ENCODE measurements at regions not wholly inside any gene's neighbourhood (a gene's known extent, or its start where the extent isn't known, plus 50 kb on each side); places are given as distances from the start of the nearest gene placed in this dataset.

DNA sequence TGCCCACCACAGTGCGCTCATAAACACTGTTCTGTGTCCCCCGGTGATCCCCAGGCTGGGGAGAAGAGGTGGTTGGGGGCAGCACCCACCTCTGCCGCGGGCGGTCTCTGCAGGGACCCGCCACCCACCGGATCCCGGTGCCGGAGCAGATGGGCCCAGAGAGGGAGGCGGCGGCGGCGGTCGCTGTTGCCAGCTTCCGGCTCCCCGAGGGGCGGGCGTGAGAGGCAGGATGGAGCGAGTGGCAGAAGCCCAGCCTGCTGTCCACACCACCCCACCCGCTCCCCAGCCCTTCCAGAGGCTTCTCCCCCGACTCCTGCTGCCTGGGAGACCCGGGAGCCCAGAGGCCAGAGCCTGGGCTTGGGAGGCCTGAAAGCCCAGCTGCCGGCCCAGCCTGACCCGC is 142.6 kb upstream of the CIBAR2 start:
- TF ChIP-seq, protein P1, sequence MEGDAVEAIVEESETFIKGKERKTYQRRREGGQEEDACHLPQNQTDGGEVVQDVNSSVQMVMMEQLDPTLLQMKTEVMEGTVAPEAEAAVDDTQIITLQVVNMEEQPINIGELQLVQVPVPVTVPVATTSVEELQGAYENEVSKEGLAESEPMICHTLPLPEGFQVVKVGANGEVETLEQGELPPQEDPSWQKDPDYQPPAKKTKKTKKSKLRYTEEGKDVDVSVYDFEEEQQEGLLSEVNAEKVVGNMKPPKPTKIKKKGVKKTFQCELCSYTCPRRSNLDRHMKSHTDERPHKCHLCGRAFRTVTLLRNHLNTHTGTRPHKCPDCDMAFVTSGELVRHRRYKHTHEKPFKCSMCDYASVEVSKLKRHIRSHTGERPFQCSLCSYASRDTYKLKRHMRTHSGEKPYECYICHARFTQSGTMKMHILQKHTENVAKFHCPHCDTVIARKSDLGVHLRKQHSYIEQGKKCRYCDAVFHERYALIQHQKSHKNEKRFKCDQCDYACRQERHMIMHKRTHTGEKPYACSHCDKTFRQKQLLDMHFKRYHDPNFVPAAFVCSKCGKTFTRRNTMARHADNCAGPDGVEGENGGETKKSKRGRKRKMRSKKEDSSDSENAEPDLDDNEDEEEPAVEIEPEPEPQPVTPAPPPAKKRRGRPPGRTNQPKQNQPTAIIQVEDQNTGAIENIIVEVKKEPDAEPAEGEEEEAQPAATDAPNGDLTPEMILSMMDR (optimal IDR thresholded peaks at IDR 0.05 in 1 of 3, IDR thresholded peaks at IDR 0.05 in 1 of 3, conservative IDR thresholded peaks at IDR 0.05 in 1 of 3; ENCODE audit: extremely low read depth in 1 of 3, insufficient read depth in 2 of 3, low read length in 3 of 3) = no peak
- TF ChIP-seq EZH2 (IDR thresholded peaks at IDR 0.05; ENCODE audit: low read length) = no peak
